ENCODE measurements at regions not wholly inside any gene's neighbourhood (a gene's known extent, or its start where the extent isn't known, plus 50 kb on each side); places are given as distances from the start of the nearest gene placed in this dataset.

DNA sequence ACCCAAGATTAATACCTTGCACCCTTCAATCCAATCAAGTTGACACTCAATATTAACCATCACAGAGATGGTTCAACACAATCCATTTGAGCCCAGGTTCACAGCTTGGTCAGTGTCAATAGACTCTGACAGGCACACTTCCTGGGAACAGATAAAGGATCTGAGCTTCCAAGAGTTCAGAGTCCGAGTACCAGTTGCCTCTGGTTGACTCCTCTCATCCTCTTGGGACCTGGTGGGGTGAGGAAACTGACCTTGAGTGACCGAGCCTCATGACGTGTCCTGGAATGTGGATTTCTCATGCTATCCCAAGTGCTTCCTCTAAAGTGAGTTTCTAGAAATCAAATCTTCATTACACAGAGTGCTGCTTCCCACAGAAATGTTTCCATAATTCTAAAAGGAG, 162.0 kb downstream of the CYP26A1 start:
- Histone ChIP-seq H3K36me3 (ENCODE audit: control insufficient read depth, insufficient read depth, low read length) (no peaks in the 10 kb centered on the region), H3K27ac (ENCODE audit: insufficient read depth, low read length) (no peak overlapping the region), H3K4me2 (ENCODE audit: extremely low read depth, insufficient read depth, low read length) (no peak overlapping the region), H3K9me3 (ENCODE audit: control insufficient read depth, insufficient read depth, low read depth, low read length) (no peaks in the 10 kb centered on the region), H3K4me1 (ENCODE audit: control insufficient read depth, extremely low read depth, insufficient read depth, low read length) (no peaks in the 10 kb centered on the region), H4K20me1 (ENCODE audit: control insufficient read depth, extremely low read depth, insufficient read depth, low read length) (no peaks in the 10 kb centered on the region), H3K4me3 (replicated peaks in 1 of 4; ENCODE audit: control extremely low read depth in 1 of 4, insufficient read depth in 1 of 4, low read depth in 3 of 4, low read length in 4 of 4) (no peak overlapping the region), H3K27me3 (ENCODE audit: control insufficient read depth, insufficient read depth, low read length) (peaks cover 3% of the 10 kb centered on the region), H3K79me2 (ENCODE audit: control insufficient read depth, insufficient read depth, low read length) (no peaks in the 10 kb centered on the region), H3K9ac (ENCODE audit: insufficient read depth, low read length) (no peak overlapping the region), H2AFZ (ENCODE audit: low read length) (no peak overlapping the region)
- TF ChIP-seq EZH2 (IDR thresholded peaks at IDR 0.05; ENCODE audit: low read length, missing control alignments), result no peak
- TF ChIP-seq, protein P1, sequence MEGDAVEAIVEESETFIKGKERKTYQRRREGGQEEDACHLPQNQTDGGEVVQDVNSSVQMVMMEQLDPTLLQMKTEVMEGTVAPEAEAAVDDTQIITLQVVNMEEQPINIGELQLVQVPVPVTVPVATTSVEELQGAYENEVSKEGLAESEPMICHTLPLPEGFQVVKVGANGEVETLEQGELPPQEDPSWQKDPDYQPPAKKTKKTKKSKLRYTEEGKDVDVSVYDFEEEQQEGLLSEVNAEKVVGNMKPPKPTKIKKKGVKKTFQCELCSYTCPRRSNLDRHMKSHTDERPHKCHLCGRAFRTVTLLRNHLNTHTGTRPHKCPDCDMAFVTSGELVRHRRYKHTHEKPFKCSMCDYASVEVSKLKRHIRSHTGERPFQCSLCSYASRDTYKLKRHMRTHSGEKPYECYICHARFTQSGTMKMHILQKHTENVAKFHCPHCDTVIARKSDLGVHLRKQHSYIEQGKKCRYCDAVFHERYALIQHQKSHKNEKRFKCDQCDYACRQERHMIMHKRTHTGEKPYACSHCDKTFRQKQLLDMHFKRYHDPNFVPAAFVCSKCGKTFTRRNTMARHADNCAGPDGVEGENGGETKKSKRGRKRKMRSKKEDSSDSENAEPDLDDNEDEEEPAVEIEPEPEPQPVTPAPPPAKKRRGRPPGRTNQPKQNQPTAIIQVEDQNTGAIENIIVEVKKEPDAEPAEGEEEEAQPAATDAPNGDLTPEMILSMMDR (conservative IDR thresholded peaks at IDR 0.05 in 1 of 2, IDR thresholded peaks at IDR 0.05 in 1 of 2; ENCODE audit: low read depth in 1 of 2, low read length in 2 of 2), result no peak
- DNase-seq (ENCODE audit: low read depth in 2 of 2), result peak; percentile 12 to 37

- peaks cover 3% of the 10 kb centered on the region for H3K27me3 ChIP-seq (ENCODE audit: control insufficient read depth, insufficient read depth, low read length)
- TF ChIP-seq, protein P1 (conservative IDR thresholded peaks at IDR 0.05 in 1 of 2, IDR thresholded peaks at IDR 0.05 in 1 of 2; ENCODE audit: low read depth in 1 of 2, low read length in 2 of 2), result no peak
- TF ChIP-seq EZH2 (IDR thresholded peaks at IDR 0.05; ENCODE audit: low read length, missing control alignments), result no peak
- H3K36me3 ChIP-seq (ENCODE audit: control insufficient read depth, insufficient read depth, low read length), result no peaks in the 10 kb centered on the region
- no peak overlapping the region for H2AFZ ChIP-seq (ENCODE audit: low read length)
- H3K9ac ChIP-seq (ENCODE audit: insufficient read depth, low read length), result no peak overlapping the region
- DNase-seq (ENCODE audit: low read depth in 2 of 2), result no peak
- H3K4me1 ChIP-seq (ENCODE audit: control insufficient read depth, extremely low read depth, insufficient read depth, low read length), result no peaks in the 10 kb centered on the region
- no peaks in the 10 kb centered on the region for H3K9me3 ChIP-seq (ENCODE audit: control insufficient read depth, insufficient read depth, low read depth, low read length)
- no peaks in the 10 kb centered on the region for H3K79me2 ChIP-seq (ENCODE audit: control insufficient read depth, insufficient read depth, low read length)
- H3K4me3 ChIP-seq (replicated peaks in 1 of 4; ENCODE audit: control extremely low read depth in 1 of 4, insufficient read depth in 1 of 4, low read depth in 3 of 4, low read length in 4 of 4), result no peak overlapping the region
- H3K27ac ChIP-seq (ENCODE audit: insufficient read depth, low read length), result no peak overlapping the region
- no peaks in the 10 kb centered on the region for H4K20me1 ChIP-seq (ENCODE audit: control insufficient read depth, extremely low read depth, insufficient read depth, low read length)
- H3K4me2 ChIP-seq (ENCODE audit: extremely low read depth, insufficient read depth, low read length), result no peak overlapping the region
These were observed 162.8 kb downstream of the CYP26A1 start for GRCh38 chr10:93236393-93237040.

DNA sequence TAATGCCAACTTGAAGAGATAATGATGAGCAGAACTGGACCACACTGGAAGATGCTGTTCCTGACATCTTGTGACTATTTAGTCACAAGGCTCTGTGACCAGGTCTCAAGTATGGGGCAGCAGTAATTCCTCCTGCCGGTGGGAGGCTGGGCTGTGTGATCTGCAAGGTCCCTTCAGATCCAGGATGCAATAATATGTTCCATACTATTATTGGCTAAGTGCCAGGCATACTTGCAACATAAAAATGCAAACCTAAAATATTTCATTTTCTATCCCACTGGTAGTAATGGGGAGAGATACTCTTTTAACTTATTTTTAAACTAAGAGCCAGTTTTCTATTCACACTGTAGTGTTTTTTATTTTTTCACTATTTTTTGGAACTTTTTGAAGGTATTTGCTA, 171.5 kb downstream of the CYP26A1 start:
- Histone ChIP-seq H3K79me2 (ENCODE audit: control insufficient read depth, insufficient read depth, low read length) (no peaks in the 10 kb centered on the region), H3K27me3 (ENCODE audit: control insufficient read depth, insufficient read depth, low read length) (no peaks in the 10 kb centered on the region), H3K4me2 (ENCODE audit: extremely low read depth, insufficient read depth, low read length) (no peak overlapping the region), H3K27ac (ENCODE audit: insufficient read depth, low read length) (no peak overlapping the region), H3K36me3 (ENCODE audit: control insufficient read depth, insufficient read depth, low read length) (no peaks in the 10 kb centered on the region), H4K20me1 (ENCODE audit: control insufficient read depth, extremely low read depth, insufficient read depth, low read length) (no peaks in the 10 kb centered on the region), H3K4me3 (replicated peaks in 1 of 4; ENCODE audit: control extremely low read depth in 1 of 4, insufficient read depth in 1 of 4, low read depth in 3 of 4, low read length in 4 of 4) (no peak overlapping the region), H3K4me1 (ENCODE audit: control insufficient read depth, extremely low read depth, insufficient read depth, low read length) (no peaks in the 10 kb centered on the region), H2AFZ (ENCODE audit: low read length) (no peak overlapping the region), H3K9ac (ENCODE audit: insufficient read depth, low read length) (no peak overlapping the region), H3K9me3 (ENCODE audit: control insufficient read depth, insufficient read depth, low read depth, low read length) (no peaks in the 10 kb centered on the region)
- TF ChIP-seq EZH2 (IDR thresholded peaks at IDR 0.05; ENCODE audit: low read length, missing control alignments), result no peak
- TF ChIP-seq, protein P1 (conservative IDR thresholded peaks at IDR 0.05 in 1 of 2, IDR thresholded peaks at IDR 0.05 in 1 of 2; ENCODE audit: low read depth in 1 of 2, low read length in 2 of 2), result no peak
- DNase-seq (ENCODE audit: low read depth in 2 of 2), result no peak
